Activated naive CD4-positive, alpha-beta T cell treated with anti-CD3 and anti-CD28 coated beads, Interleukin-2, amount 50 U/mL, for 24 hours (primary cell): ENCODE measurements at regions not wholly inside any gene's neighbourhood (a gene's known extent, or its start where the extent isn't known, plus 50 kb on each side); places are given as distances from the start of the nearest gene placed in this dataset.
"Not testable (repeated sequence)": the region's sequence is repeated elsewhere in the genome, so short reads cannot be mapped to it uniquely, and the experiment has no call there.

Source experiments
- H3K27ac Mint-ChIP-seq: one replicate; pipeline ENCODE4 v1.8.0; 2021; ENCODE audit warnings: mild to moderate bottlenecking, mixed read lengths
- H3K27me3 Mint-ChIP-seq: one replicate; pipeline ENCODE4 v1.8.0; 2021; ENCODE audit warnings: mixed read lengths
- H3K36me3 Mint-ChIP-seq: one replicate; pipeline ENCODE4 v1.8.0; 2021; ENCODE audit warnings: mixed read lengths
- H3K4me1 Mint-ChIP-seq: one replicate; pipeline ENCODE4 v1.8.0; 2021; ENCODE audit warnings: mixed read lengths
- H3K4me3 Mint-ChIP-seq: one replicate; pipeline ENCODE4 v1.8.0; 2021; ENCODE audit warnings: mild to moderate bottlenecking, mixed read lengths
- H3K9me3 Mint-ChIP-seq: one replicate; pipeline ENCODE4 v1.8.0; 2021; ENCODE audit warnings: mixed read lengths

DNA sequence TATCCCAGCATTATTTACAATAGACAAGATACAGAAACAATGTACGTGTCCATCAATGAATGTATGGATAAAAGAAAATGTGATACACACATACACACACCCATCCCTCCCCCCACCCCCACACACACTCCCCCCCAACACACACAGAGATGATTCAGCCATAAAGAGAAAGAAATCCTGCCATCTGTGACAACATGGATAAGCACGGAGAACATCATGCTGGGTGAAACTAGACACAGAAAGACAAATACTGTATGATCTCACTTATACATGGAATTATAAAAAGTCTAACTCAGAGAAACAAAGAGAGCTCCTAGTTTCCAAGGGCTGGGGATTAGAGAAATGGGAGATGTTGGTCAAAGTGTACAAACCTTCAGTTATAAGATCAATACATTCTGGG is 104.8 kb upstream of the LY86 start:
- H3K27ac Mint-ChIP-seq: no peak overlapping the region
- no peak overlapping the region for H3K4me3 Mint-ChIP-seq
- H3K4me1 Mint-ChIP-seq: no peaks in the 10 kb centered on the region
- H3K9me3 Mint-ChIP-seq: peaks cover 4% of the 10 kb centered on the region
- H3K36me3 Mint-ChIP-seq: no peaks in the 10 kb centered on the region
- peaks cover 13% of the 10 kb centered on the region for H3K27me3 Mint-ChIP-seq

DNA sequence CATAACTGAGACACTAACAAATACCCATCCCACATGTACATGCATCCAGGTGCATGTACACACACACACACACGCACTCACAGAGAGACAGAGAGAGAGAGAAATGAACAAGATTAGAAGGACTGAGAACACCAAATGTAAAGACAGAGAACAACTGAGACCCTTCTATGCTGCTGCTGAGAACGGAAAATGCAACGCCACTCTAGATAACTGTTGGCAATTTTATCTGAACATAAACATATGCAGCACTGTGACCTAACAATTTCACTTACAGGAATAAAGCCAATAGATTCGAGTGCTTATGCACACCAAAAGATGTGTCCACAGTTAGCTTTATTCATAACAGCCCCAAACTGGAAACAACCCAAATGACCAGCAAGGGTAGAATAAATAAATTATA is 103.8 kb upstream of the LY86 start:
- Mint-ChIP-seq H3K4me1 (no peaks in the 10 kb centered on the region), H3K27me3 (peaks cover 12% of the 10 kb centered on the region), H3K4me3 (no peak overlapping the region), H3K9me3 (peaks cover 4% of the 10 kb centered on the region), H3K27ac (no peak overlapping the region), H3K36me3 (no peaks in the 10 kb centered on the region)

DNA sequence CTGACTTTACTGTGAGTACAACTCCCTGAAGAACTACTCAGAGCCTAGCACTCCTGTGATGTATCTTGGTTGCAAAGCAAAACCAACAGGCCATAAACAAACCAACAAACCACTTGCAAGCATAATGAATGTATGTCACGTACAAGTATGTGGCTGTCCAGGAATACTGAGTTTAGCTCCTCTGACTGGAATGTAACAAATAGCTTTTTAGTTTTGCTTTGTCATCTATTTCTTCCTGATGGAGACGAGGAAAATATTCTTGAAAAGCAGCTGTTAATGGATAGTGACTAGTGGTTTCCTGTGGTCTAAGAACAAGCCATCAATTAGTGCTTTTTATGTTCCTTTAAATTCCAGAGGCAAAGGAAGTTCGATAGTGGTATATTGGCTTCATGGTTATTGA is 101.9 kb upstream of the LY86 start:
- Mint-ChIP-seq H3K27me3 (peaks cover 4% of the 10 kb centered on the region), H3K9me3 (peaks cover 4% of the 10 kb centered on the region), H3K4me1 (no peaks in the 10 kb centered on the region), H3K27ac (no peak overlapping the region), H3K4me3 (no peak overlapping the region), H3K36me3 (no peaks in the 10 kb centered on the region)

DNA sequence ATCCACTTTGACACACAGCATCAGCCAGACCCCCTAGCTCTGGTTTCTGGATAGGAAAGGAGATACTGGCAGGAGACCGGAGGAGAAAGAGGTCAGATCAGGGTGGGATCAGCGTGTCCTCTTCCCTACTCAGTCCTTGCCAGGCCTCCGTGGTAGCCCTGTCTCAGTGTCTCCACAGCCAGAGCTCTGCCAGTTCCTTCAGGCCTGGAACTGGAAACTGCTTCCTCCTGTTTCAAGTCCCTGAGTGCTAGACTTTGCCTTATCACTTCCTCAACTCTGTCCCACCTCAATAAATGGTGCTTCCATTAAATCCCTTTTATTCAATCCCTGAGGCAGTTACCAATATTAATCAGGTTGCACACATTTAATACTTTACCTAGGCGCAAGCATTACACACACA is 96.8 kb upstream of the LY86 start:
- H3K27me3 Mint-ChIP-seq: no peaks in the 10 kb centered on the region
- peaks cover 3% of the 10 kb centered on the region for H3K4me1 Mint-ChIP-seq
- no peaks in the 10 kb centered on the region for H3K9me3 Mint-ChIP-seq
- H3K27ac Mint-ChIP-seq: no peak overlapping the region
- H3K36me3 Mint-ChIP-seq: no peaks in the 10 kb centered on the region
- H3K4me3 Mint-ChIP-seq: no peak overlapping the region

DNA sequence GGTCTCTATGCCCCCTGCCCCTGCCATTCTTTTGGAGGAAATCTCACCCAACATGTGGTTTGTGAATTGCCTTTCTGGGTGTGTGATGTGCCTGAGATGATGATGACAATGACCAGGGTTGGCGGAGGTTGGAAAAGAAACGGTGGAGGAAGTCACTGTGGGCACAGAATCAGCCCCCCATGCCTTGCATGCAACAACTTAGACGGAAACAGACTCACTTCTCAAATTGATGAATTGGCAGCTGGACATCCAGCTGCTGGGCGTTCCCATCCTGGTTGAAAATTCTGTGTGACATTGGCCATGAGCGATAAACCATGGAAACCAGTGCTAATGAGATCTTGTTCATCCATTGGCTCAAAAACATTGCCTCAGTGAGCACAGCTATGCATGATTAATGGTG is 95.8 kb upstream of the LY86 start:
- no peaks in the 10 kb centered on the region for H3K9me3 Mint-ChIP-seq
- no peaks in the 10 kb centered on the region for H3K36me3 Mint-ChIP-seq
- H3K27ac Mint-ChIP-seq: no peak overlapping the region
- peaks cover 3% of the 10 kb centered on the region for H3K4me1 Mint-ChIP-seq
- no peaks in the 10 kb centered on the region for H3K27me3 Mint-ChIP-seq
- H3K4me3 Mint-ChIP-seq: no peak overlapping the region

DNA sequence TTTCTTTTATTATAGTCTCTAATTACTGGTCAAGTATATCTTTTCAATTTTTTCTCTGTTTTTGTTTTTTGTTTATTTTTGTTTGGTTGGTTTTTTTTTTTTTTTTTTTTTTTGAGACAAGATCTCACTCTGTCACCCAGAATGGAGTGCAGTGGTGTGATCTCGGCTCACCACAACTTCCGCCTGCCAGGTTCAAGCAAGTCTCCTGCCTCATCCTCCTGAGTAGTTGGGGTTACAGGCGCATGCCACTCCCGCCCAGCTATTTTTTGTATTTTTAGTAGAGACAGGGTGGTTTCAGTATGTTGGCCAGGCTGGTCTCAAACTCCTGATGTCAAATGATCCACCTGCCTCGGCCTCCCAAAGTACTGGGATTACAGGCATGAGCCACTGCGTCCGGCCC is 94.4 kb upstream of the LY86 start:
- not testable (repeated sequence) for H3K4me3 Mint-ChIP-seq, H3K4me1 Mint-ChIP-seq, H3K27me3 Mint-ChIP-seq, H3K27ac Mint-ChIP-seq, H3K9me3 Mint-ChIP-seq, H3K36me3 Mint-ChIP-seq

DNA sequence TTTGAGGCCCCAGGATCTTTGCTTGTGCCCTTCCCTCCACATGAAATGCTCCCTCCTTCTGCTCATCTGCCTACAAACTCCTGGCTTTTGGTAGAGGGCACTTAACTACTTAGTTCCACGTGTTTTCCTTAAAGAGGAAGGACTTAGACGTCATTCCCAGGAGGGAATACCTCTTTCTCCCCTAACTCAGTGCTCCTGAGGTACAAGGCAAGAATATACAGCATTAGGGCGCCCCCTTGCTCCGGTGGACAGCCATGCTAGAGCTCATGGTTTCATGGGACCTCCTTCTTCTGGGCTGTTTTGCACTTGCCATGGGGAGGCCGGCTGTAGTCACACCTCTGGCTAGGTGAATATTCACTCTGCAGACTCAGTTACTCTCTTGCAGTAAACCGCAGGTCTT is 93.8 kb upstream of the LY86 start:
- no peak overlapping the region for H3K4me3 Mint-ChIP-seq
- no peaks in the 10 kb centered on the region for H3K36me3 Mint-ChIP-seq
- peaks cover 4% of the 10 kb centered on the region for H3K27me3 Mint-ChIP-seq
- H3K4me1 Mint-ChIP-seq: peaks cover 3% of the 10 kb centered on the region
- no peak overlapping the region for H3K27ac Mint-ChIP-seq
- H3K9me3 Mint-ChIP-seq: no peaks in the 10 kb centered on the region

DNA sequence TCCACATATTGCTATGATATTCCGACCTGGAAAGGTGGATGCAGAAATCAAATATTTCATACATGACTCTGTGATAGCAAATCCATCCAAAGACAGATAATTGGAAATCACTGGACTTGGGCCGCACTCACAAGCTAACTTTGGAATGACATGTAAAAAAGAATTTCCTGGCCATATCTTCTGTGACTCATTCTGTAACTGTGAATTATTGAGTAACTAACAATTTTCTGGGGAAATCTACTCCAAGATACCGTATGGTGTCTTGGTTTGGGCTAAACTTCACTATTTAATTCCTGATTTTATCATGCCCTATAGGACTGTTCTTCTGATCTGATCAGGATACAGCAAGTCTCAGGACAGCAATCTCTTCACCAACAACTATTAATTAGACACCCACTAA is 92.7 kb upstream of the LY86 start:
- Mint-ChIP-seq H3K27me3 (peaks cover 7% of the 10 kb centered on the region), H3K36me3 (no peaks in the 10 kb centered on the region), H3K27ac (no peak overlapping the region), H3K4me1 (peaks cover 3% of the 10 kb centered on the region), H3K4me3 (no peak overlapping the region), H3K9me3 (no peaks in the 10 kb centered on the region)

DNA sequence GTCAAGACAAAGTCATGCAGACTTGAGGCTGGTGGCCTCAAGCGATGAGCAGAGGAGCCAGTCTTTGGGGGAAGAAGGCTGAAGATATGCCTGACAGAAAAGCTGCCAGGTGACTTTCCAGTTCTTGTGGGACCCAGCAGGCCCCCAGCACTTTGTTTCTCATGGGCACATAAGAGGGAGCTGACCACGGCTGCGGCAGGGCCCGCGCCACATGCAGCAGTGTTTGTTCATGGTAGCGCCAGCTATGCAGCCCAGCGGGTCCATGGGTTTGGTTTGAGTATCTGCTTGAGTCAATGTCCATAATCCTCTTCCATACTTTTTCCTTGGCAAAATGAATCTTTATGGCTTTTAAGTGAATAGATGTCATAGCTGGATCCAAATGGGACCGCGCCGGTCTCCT is 91.0 kb upstream of the LY86 start:
- Mint-ChIP-seq H3K27ac (no peak overlapping the region), H3K4me3 (no peak overlapping the region)

DNA sequence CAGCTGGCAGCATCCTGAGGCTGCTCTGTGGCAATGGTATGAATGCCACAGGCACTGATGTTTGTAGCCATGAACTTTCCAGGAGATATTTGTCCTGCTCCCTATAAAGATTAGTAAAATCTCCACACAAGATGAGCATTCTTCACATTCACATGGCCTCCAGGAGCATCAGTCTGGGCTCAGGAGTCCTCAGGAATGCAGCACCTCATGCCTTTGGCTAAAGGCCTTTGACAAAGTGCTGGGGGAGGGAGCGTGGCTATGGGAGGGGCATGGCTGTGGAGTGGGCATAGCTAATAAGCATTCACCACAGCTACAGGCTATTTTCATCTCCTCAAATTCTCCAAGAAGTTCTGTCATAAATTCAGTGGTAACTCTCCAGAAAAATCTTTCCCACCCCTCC is 90.5 kb upstream of the LY86 start:
- H3K4me3 Mint-ChIP-seq: no peak overlapping the region
- H3K4me1 Mint-ChIP-seq: peaks cover 3% of the 10 kb centered on the region
- no peak overlapping the region for H3K27ac Mint-ChIP-seq
- H3K36me3 Mint-ChIP-seq: no peaks in the 10 kb centered on the region
- peaks cover 8% of the 10 kb centered on the region for H3K27me3 Mint-ChIP-seq
- no peaks in the 10 kb centered on the region for H3K9me3 Mint-ChIP-seq

More for the DNA sequence above, 91.0 kb upstream of the LY86 start:
- Mint-ChIP-seq H3K4me1 (peaks cover 3% of the 10 kb centered on the region), H3K36me3 (no peaks in the 10 kb centered on the region), H3K9me3 (no peaks in the 10 kb centered on the region), H3K27me3 (peaks cover 8% of the 10 kb centered on the region)

DNA sequence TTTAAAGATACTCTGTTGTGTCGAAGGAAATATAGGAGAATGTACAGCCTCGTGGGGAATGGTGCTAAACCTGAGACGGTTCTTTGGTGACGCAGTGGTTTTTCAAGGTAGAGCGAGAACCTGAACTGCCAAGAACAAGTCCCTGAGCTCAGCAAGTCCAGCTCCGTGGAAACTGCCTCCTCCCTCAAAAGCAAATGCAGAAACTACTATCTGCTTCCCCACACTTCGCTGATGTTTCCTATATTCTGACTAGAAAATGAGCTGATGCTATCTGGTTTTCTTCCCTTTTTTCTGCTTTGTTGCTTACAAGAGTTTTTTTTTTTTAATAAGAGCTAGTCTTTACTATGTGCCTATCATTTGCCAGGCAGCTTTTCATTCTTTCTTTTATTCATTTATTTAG is 85.3 kb upstream of the LY86 start:
- H3K4me3 Mint-ChIP-seq: no peak overlapping the region
- peaks cover 12% of the 10 kb centered on the region for H3K27me3 Mint-ChIP-seq
- no peaks in the 10 kb centered on the region for H3K9me3 Mint-ChIP-seq
- H3K27ac Mint-ChIP-seq: no peak overlapping the region
- no peaks in the 10 kb centered on the region for H3K36me3 Mint-ChIP-seq
- no peaks in the 10 kb centered on the region for H3K4me1 Mint-ChIP-seq

DNA sequence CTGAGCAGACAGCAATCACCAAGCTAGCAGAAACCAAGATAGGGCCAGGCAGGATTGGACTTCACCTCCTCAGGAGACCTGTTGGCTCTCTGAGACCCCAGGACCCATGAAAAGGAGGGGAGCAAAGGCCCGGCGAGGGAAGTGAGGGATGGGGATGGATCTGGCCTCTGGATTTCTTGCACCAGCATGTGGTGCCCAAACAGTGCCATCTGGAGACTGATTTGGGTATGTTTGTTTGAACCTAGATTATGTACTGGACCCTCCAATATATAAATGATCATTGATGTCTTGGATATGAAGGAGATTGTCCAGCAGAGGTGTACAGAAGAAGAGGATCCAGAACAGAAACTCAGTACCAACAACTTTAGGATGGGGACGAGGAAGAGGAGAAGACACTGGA is 83.4 kb upstream of the LY86 start:
- H3K27me3 Mint-ChIP-seq: peaks cover 11% of the 10 kb centered on the region
- H3K4me1 Mint-ChIP-seq: no peaks in the 10 kb centered on the region
- no peak overlapping the region for H3K4me3 Mint-ChIP-seq
- no peaks in the 10 kb centered on the region for H3K9me3 Mint-ChIP-seq
- no peak overlapping the region for H3K27ac Mint-ChIP-seq
- no peaks in the 10 kb centered on the region for H3K36me3 Mint-ChIP-seq

DNA sequence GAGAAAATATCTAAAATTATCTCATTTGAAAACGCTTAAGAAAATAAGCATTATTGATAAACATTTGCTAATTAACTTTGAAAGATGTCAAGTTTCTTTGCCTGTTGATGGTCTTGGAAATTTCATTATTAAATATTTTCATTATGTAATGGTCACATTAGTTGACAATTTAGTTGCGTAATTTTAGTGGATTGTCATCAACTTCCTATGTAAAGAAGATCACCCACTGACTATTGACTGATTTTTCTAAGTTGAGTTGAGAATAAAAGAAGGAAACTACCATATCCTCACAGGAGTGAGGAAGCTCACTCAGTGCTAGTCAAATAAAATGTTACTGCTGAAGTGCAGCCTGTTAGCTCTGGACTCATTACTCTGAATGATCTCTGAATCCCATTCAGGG is 79.9 kb upstream of the LY86 start:
- H3K27me3 Mint-ChIP-seq: peaks cover 18% of the 10 kb centered on the region
- no peak overlapping the region for H3K4me3 Mint-ChIP-seq
- no peaks in the 10 kb centered on the region for H3K9me3 Mint-ChIP-seq
- H3K27ac Mint-ChIP-seq: no peak overlapping the region
- H3K36me3 Mint-ChIP-seq: no peaks in the 10 kb centered on the region
- no peaks in the 10 kb centered on the region for H3K4me1 Mint-ChIP-seq

DNA sequence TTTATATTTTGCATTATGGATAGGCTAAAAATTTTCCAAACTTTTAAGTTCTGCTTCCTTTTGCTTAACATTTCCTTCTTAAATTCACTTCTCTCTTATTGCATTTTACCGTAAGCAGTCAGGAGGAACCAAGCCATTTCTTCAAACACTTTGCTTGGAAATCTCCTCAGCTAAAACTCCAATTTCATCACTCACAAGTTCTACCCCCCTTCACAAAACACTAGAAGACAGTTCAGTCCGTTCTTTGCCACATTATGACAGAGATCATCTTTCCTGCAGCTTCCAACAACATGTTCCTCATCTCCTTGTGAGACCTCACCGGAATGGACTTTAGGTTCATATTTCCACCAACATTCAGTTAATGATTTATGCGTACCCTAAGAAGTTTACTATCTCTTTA is 79.2 kb upstream of the LY86 start:
- Mint-ChIP-seq H3K4me1 (no peaks in the 10 kb centered on the region), H3K9me3 (no peaks in the 10 kb centered on the region), H3K27me3 (peaks cover 19% of the 10 kb centered on the region), H3K4me3 (no peak overlapping the region), H3K27ac (no peak overlapping the region), H3K36me3 (no peaks in the 10 kb centered on the region)

DNA sequence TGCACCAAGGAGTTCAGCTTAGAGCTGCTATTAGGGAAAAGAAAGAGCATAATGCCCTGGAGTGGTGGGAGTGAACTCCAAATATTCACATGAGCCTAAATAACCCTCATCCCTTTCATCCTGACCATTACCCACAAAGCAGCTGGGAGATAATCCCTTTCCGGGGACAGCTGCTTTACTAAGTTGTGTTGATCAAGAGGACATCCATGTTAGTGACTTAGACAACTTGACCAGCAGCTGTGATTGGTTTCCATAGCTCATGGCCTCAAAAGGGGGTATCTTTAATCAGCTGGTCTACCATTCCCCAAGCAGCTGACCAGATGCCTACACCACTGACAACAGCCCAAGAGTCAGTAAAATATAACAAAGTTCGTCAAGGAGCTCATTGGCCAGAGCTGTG is 75.8 kb upstream of the LY86 start:
- Mint-ChIP-seq H3K27ac (no peak overlapping the region), H3K4me1 (peaks cover 18% of the 10 kb centered on the region), H3K36me3 (no peaks in the 10 kb centered on the region), H3K4me3 (no peak overlapping the region), H3K27me3 (peaks cover 25% of the 10 kb centered on the region), H3K9me3 (no peaks in the 10 kb centered on the region)

DNA sequence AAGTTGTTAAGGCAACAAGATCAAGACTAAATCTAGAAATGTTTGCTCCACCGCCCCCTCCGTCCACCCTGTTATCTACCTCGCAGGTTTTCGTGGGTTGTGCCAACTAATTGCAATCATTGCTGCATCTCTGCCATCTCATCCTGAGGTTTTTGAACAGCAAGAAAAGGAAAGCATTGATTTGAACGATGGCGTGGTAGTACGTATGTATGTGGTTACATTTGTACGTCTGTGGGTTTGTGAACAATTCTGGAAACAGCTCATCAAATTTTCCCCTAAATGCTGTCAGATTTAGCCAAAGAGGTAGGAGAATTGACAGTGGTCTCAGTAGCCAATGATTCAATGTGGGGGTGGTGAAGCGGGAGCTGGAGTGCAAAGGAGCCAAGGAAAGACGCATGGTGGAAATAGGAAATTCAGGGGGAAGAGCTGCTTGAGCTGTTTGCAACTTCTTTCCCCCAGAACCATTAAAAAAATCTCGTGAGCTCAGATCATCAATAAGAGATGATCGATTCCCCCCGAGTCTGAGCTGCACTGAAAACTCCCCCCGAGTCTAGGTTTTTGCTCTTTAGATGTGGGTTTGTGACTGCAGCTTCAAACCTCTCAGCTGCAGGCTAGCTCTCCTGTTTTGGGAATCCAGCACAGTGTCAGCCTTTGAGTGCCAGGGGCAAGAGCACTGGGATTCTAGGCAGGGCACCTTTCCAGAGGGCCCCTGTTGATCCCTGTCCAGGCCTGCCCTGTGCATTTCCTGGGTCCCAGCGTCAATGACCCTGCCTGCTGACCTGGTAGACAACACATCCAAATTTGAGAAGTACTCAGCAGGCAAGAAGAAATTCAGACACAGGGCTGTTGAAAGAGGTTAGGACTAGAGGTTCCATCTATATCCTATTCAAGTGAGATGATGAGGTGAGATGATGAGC is 72.6 kb upstream of the LY86 start:
- Mint-ChIP-seq H3K9me3 (no peaks in the 10 kb centered on the region), H3K4me1 (peaks cover 22% of the 10 kb centered on the region), H3K27me3 (peaks cover 30% of the 10 kb centered on the region), H3K36me3 (no peaks in the 10 kb centered on the region), H3K4me3 (peak overlapping the region; percentile 37), H3K27ac (peak overlapping the region; percentile 71)
